Renal pelvis (tissue), 1 donor: ENCODE measurements at regions not wholly inside any gene's neighbourhood (a gene's known extent, or its start where the extent isn't known, plus 50 kb on each side); places are given as distances from the start of the nearest gene placed in this dataset.
A peak's percentile ranks its signal among the peaks of the same experiment; 100 is the strongest.
"Not testable (repeated sequence)": the region's sequence is repeated elsewhere in the genome, so short reads cannot be mapped to it uniquely, and the experiment has no call there.

Source experiments
- DNase-seq: peaks from one replicate; pipeline ENCODE4 v3.0.0-alpha.2; 2013

- DNase-seq = peak; percentile 62
Measured at GRCh38 chr5:42949348-42950115, 90.6 kb downstream of the ANXA2R start.

- DNase-seq = no peak
Measured at GRCh38 chr5:42948961-42949347, 91.2 kb downstream of the ANXA2R start.

- no peak for DNase-seq
Measured at GRCh38 chr5:42944989-42945388, 95.1 kb downstream of the ANXA2R start.

- DNase-seq = no peak
Measured at GRCh38 chr5:42943931-42944631, 96.0 kb downstream of the ANXA2R start.

- no peak for DNase-seq
Measured at GRCh38 chr5:42940853-42941252, 99.3 kb downstream of the ANXA2R start.

- not testable (repeated sequence) for DNase-seq
Measured at GRCh38 chr5:42932011-42932410, 108.1 kb downstream of the ANXA2R start.

- not testable (repeated sequence) for DNase-seq
Measured at GRCh38 chr5:42931451-42931850, 108.7 kb downstream of the ANXA2R start.

GRCh38 chr5:42930934-42931333 is 109.2 kb downstream of the ANXA2R start:
- DNase-seq = no peak

GRCh38 chr5:42929871-42930270 is 110.2 kb downstream of the ANXA2R start:
- DNase-seq = no peak

GRCh38 chr5:42927730-42928129 is 112.4 kb downstream of the ANXA2R start:
- DNase-seq = no peak

GRCh38 chr5:42924686-42925085 is 113.0 kb upstream of the SELENOP start:
- no peak for DNase-seq

- no peak for DNase-seq
Measured at GRCh38 chr5:42924226-42924625, 112.5 kb upstream of the SELENOP start.

- no peak for DNase-seq
Measured at GRCh38 chr5:42923710-42924109, 112.0 kb upstream of the SELENOP start.

- DNase-seq = no peak
Measured at GRCh38 chr5:42919600-42919999, 107.9 kb upstream of the SELENOP start.

- no peak for DNase-seq
Measured at GRCh38 chr5:42915306-42915866, 103.7 kb upstream of the SELENOP start.

GRCh38 chr5:42912184-42912798 is 100.6 kb upstream of the SELENOP start:
- DNase-seq = no peak

GRCh38 chr5:42908509-42909488 is 97.1 kb upstream of the SELENOP start:
- peak; percentile 84 for DNase-seq

- DNase-seq = no peak
Measured at GRCh38 chr5:42908086-42908485, 96.4 kb upstream of the SELENOP start.

- no peak for DNase-seq
Measured at GRCh38 chr5:42905827-42906226, 94.1 kb upstream of the SELENOP start.

GRCh38 chr5:42900734-42901133 is 89.0 kb upstream of the SELENOP start:
- no peak for DNase-seq

GRCh38 chr5:42898760-42899159 is 87.1 kb upstream of the SELENOP start:
- DNase-seq = no peak
